PC-3 (cell line): ENCODE measurements at regions not wholly inside any gene's neighbourhood (a gene's known extent, or its start where the extent isn't known, plus 50 kb on each side); places are given as distances from the start of the nearest gene placed in this dataset.

ENCODE experiments used
- CTCF ChIP-seq: fragments of 300-600 bp; sonication (generic); conservative IDR thresholded peaks from 2 replicates; pipeline ENCODE4 v1.5.1; 2017; ENCODE audit warnings: antibody characterized with exemption, low read depth, mild to moderate bottlenecking, low read length
- EZH2 ChIP-seq: fragments of 300-600 bp; sonication (generic); IDR thresholded peaks from one replicate; pipeline ENCODE4 v1.6.1; 2017; ENCODE audit warnings: antibody characterized with exemption, mild to moderate bottlenecking, low read length; ENCODE audit not compliant: unreplicated experiment
- EZH2phosphoT487 ChIP-seq: fragments of 300-600 bp; sonication (generic); IDR thresholded peaks from 2 replicates; pipeline ENCODE4 v1.6.1; 2018; ENCODE audit warnings: mild to moderate bottlenecking, antibody characterized with exemption, low read length, borderline replicate concordance

GRCh38 chr7:121530227-121531174 is 134.4 kb upstream of the FAM3C start:
- TF ChIP-seq EZH2phosphoT487 (no peak), CTCF (no peak), EZH2 (no peak)
